Psoas muscle (tissue), 7 donors: ENCODE measurements at regions not wholly inside any gene's neighbourhood (a gene's known extent, or its start where the extent isn't known, plus 50 kb on each side); places are given as distances from the start of the nearest gene placed in this dataset.

Experiments used
- ATAC-seq, 4 donors: fragments of 200-7000 bp; cut with Tn5 transposase; one replicate each; pipeline ENCODE4 v1.9.1; 2020; ENCODE audit warnings: moderate library complexity in 3 of 4, mild to moderate bottlenecking in 2 of 4
- DNase-seq, 2 donors: peaks; one replicate each; pipeline ENCODE4 v3.0.0-alpha.2; 2020
- H3K27ac ChIP-seq: fragments of 200-600 bp; one replicate; pipeline ENCODE4 v1.8.0; 2022
- H3K27me3 ChIP-seq, 3 donors: fragments of 200-600 bp in 1 of 3; one replicate each; pipeline versions ENCODE4 v1.6.1 to v1.8.0; 2013 to 2022; ENCODE audit warnings: low read length in 2 of 3, mild to moderate bottlenecking in 2 of 3, moderate library complexity in 1 of 3; ENCODE audit not compliant: insufficient read depth in 3 of 3
- H3K36me3 ChIP-seq, 2 donors: fragments of 200-600 bp in 1 of 2; one replicate each; pipeline versions ENCODE4 v1.6.1 to v1.8.0; 2013 to 2022; ENCODE audit warnings: low read depth in 1 of 2, mild to moderate bottlenecking in 1 of 2, moderate library complexity in 1 of 2; ENCODE audit not compliant: insufficient read depth in 1 of 2
- H3K4me1 ChIP-seq: fragments of 200-600 bp; one replicate; pipeline ENCODE4 v1.8.0; 2022
- H3K4me3 ChIP-seq: fragments of 200-600 bp; one replicate; pipeline ENCODE4 v1.8.0; 2022; ENCODE audit warnings: mild to moderate bottlenecking
- H3K9me3 ChIP-seq: fragments of 200-600 bp; one replicate; pipeline ENCODE4 v1.8.0; 2022
- CTCF ChIP-seq: fragments of 200-600 bp; IDR thresholded peaks from one replicate; pipeline ENCODE4 v1.8.0; 2022; ENCODE audit warnings: antibody characterized with exemption
- WGBS, 3 donors: extraction: QIAGEN DNeasy Blood & Tissue Kit; methylation state at CpG; one replicate each; pipeline versions ENCODE4 v1.1.6 to v1.1.7; 2013; 5-methylcytosine and 5-hydroxymethylcytosine counted together
- intact Hi-C, 2 donors: fragments of 100-400 bp; cut with DNase I; formaldehyde crosslinking; loops; one replicate each; pipeline versions ENCODE4 v1.11.0 to v1.14.2; 2022
- donor health status: healthy with polysubstance abuse.
- donor health status: DM: no; HTN: no; CAD: no; lungs with moderate emphysema.
- donor health status: Bipolar disorder and iron deficiency.
- donor health status: healthy.
- donor health status: DM: yes; HTN: yes; CAD: no.
- donor health status: DM: no; HTN: no; CAD: no.
- donor health status: DM: yes; HTN: yes; CAD: no.

DNA sequence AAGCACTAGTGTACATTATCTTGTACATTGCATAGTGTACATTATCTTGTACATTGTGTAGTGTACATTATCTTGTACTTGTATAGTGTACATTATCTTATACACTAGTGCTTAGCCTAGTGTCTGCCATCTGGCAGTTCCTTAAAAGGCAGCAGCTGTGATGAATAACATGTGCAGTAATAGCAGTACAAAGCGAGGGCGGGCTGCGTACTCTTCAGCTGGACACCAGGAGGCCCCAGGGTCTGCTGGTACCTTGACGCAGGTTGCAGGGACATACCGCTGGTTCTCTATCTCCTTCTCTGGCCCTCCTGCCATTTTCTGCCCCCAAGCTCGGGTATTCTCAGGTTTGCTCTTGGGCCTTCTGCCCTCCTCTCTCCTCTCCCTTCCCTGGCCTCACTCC lies 149.6 kb downstream of the SEC16B start:
- 83 to 91% (median 84%) methylated on average over 6 of the region's 6 CpGs for WGBS, 3 donors
- DNase-seq (no peak), ATAC-seq (no peak)
- no peaks in the 10 kb centered on the region for H3K9me3 ChIP-seq
- H3K27ac ChIP-seq = no peak overlapping the region
- H3K4me1 ChIP-seq = no peaks in the 10 kb centered on the region
- H3K36me3 ChIP-seq = no peaks in the 10 kb centered on the region
- H3K27me3 ChIP-seq = peaks cover 0 to 3% (median 0%) of the 10 kb centered on the region in 3 donors
- no peak overlapping the region for H3K4me3 ChIP-seq
- intact Hi-C loops = no loop called here
- TF ChIP-seq CTCF = no peak

DNA sequence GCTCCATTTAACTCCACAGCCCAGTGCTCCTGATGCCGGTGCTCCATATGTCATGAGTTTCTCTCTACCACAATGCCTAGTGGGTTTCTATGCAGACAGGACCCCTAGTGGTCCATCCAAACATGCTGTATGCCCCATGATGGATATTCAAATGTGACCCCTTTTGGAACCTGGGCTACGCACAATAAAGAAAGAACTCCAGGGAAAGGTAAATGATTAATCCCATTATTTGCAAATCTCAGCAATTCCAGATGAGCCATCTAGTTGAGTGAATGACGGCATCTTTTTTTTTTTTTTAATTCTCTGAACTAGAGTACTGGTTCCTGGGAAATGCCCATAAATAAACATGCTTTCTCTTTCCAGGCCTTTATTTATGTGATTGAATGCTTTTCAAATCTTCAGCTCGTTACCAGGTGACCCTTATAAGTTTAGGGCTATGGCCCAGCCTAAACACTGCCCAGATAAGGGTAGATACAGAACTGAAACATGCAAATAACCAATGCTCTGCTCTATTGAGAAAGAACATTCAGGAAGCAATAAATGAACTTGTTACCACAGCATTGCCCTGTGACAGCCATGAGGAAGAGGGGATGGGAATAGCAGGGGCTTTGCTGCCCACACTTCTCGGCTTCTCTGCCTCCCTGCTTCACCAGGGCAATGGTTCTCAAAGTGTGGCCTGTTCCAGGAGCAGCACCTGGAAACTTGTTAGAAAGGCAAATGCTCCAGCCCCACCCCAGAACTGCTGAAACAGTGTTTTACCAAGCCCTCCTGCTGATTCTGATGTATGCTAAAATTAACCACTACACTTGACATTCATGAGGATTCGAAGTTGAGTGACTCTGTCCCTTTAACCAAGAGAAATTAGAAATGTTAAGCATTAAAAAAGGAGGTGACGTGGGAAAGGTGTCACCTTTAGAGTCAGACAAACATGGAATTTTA lies 151.7 kb downstream of the SEC16B start:
- Histone ChIP-seq H3K27me3 (peaks cover 0 to 3% (median 0%) of the 10 kb centered on the region in 3 donors), H3K4me1 (no peaks in the 10 kb centered on the region), H3K9me3 (no peaks in the 10 kb centered on the region), H3K36me3 (no peaks in the 10 kb centered on the region), H3K4me3 (no peak overlapping the region), H3K27ac (no peak overlapping the region)
- DNase-seq (no peak), ATAC-seq (no peak)
- 68 to 78% (median 72%) methylated on average over 7 of the region's 7 CpGs for WGBS, 3 donors
- intact Hi-C loops = no loop called here
- no peak for TF ChIP-seq CTCF

- no peak for TF ChIP-seq CTCF
- Histone ChIP-seq H3K27ac (no peak overlapping the region), H3K9me3 (no peaks in the 10 kb centered on the region), H3K4me1 (no peaks in the 10 kb centered on the region), H3K27me3 (peaks cover 0 to 3% (median 0%) of the 10 kb centered on the region in 3 donors), H3K4me3 (no peak overlapping the region), H3K36me3 (no peaks in the 10 kb centered on the region)
- DNase-seq (no peak), ATAC-seq (no peak)
- intact Hi-C loops = no loop called here
- 94 to 96% (median 96%) methylated on average over 13 of the region's 13 CpGs for WGBS, 3 donors
Measured at GRCh38 chr1:177812650-177813049, 157.2 kb downstream of the SEC16B start.

- no peak for DNase-seq
- Histone ChIP-seq H3K4me1 (no peaks in the 10 kb centered on the region), H3K4me3 (no peak overlapping the region), H3K9me3 (no peaks in the 10 kb centered on the region), H3K36me3 (no peaks in the 10 kb centered on the region), H3K27ac (no peak overlapping the region), H3K27me3 (peaks cover 0 to 3% (median 0%) of the 10 kb centered on the region in 3 donors)
- no peak for ATAC-seq
- no peak for TF ChIP-seq CTCF
- 59 to 72% (median 64%) methylated on average over 3 of the region's 3 CpGs for WGBS, 3 donors
- intact Hi-C loops = no loop called here
Measured at GRCh38 chr1:177812144-177812543, 157.7 kb downstream of the SEC16B start.
